HepG2 (cell line): ENCODE measurements at regions not wholly inside any gene's neighbourhood (a gene's known extent, or its start where the extent isn't known, plus 50 kb on each side); places are given as distances from the start of the nearest gene placed in this dataset.

Experiments
- AKAP8 ChIP-seq: sonication (generic); formaldehyde crosslinking; IDR thresholded peaks from 2 replicates; pipeline ENCODE4 v1.5.1; 2020; ENCODE audit warnings: mild to moderate bottlenecking, missing genetic modification reagents
- MEIS2 ChIP-seq: sonication (generic); formaldehyde crosslinking; IDR thresholded peaks from 2 replicates; pipeline ENCODE4 v1.9.0; 2021; ENCODE audit warnings: mild to moderate bottlenecking, missing genetic modification reagents

GRCh38 chr21:25453524-25453923, 153.8 kb downstream of the MRPL39 start:
- TF ChIP-seq AKAP8 (CRISPR knock-in tag), result no peak
- TF ChIP-seq MEIS2 (CRISPR knock-in tag), result no peak
